GM12875 (cell line): ENCODE measurements at regions not wholly inside any gene's neighbourhood (a gene's known extent, or its start where the extent isn't known, plus 50 kb on each side); places are given as distances from the start of the nearest gene placed in this dataset.

Source experiments
- H3K4me3 ChIP-seq: one replicate; pipeline ENCODE4 v1.5.1; 2011; ENCODE audit warnings: low read depth, low read length, control low read depth
- CTCF ChIP-seq: IDR thresholded peaks from 2 replicates; pipeline ENCODE4 v1.5.1; 2011; ENCODE audit warnings: low read depth, mild to moderate bottlenecking, control low read depth, inconsistent platforms, low read length, moderate library complexity, borderline replicate concordance; ENCODE audit not compliant: insufficient read depth

GRCh38 chr11:120004723-120005122 is 133.2 kb downstream of the TRIM29 start:
- TF ChIP-seq CTCF: no peak
- no peak overlapping the region for H3K4me3 ChIP-seq

DNA sequence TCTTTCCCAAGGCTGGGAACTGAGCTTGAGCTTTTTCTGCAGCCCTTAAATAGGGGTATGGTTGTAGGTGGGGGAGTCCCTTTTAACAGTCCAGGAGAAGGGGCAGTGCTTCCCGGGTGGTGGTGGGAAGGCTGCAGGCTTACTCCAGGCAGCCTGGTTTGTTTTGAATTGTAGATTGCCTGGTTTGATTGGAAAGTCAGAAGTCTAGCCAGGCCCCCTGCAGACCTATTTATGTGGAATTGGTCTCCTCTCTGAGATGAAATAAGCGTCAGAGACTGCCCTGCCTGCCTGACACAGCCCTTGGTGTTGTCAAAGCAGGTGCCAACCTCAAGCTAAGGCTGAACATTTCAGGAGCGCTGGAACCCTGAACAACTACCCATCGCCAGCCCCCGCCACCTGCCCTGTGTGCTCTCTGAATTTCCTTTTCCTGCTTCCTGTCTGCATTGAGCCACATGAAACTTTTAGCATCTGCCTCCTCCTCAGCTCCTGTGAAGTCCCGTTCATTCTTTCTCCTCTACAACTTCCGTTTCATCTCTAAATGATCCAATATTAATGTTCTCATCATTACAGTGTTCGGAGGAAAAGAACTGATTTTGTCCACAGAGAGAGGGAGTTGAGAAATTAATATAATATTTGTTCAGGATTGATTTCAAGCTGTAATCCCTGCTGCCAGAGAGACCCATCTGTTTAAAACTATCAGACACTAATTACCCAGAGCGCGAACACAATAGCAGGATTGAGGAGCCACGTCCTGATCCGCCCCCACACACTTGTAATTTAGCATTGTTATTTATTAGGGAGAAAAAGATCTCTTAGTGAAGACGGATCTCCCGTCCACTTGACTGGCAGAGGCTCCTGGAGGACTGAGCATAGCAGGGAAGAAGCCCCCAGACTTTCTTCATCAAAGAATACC is 136.5 kb downstream of the TRIM29 start:
- no peak for TF ChIP-seq CTCF
- no peak overlapping the region for H3K4me3 ChIP-seq

DNA sequence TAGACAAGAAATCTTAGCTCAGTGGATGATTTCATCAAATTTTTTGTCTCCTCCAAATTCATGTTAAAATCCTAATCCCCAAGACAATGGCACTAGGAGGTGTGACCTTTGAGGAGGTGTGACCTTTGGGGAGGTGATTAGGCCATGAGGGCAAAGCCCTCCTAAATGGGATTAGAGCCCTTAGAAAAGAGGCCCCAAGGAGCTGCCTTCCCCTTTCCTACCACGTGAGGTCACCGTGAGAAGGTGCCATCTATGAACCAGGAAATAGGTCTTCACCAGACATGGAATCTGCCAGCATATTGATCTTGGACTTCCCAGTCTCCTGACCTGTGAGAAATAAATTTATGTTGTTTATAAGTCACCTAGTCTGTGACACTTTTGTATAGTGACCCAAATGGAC is 138.7 kb downstream of the TRIM29 start:
- TF ChIP-seq CTCF: peak; percentile 27; the same call in 1 of the 2 replicates
- H3K4me3 ChIP-seq: no peak overlapping the region

GRCh38 chr11:119996556-119996955 is 141.4 kb downstream of the TRIM29 start:
- no peak overlapping the region for H3K4me3 ChIP-seq
- TF ChIP-seq CTCF: no peak

DNA sequence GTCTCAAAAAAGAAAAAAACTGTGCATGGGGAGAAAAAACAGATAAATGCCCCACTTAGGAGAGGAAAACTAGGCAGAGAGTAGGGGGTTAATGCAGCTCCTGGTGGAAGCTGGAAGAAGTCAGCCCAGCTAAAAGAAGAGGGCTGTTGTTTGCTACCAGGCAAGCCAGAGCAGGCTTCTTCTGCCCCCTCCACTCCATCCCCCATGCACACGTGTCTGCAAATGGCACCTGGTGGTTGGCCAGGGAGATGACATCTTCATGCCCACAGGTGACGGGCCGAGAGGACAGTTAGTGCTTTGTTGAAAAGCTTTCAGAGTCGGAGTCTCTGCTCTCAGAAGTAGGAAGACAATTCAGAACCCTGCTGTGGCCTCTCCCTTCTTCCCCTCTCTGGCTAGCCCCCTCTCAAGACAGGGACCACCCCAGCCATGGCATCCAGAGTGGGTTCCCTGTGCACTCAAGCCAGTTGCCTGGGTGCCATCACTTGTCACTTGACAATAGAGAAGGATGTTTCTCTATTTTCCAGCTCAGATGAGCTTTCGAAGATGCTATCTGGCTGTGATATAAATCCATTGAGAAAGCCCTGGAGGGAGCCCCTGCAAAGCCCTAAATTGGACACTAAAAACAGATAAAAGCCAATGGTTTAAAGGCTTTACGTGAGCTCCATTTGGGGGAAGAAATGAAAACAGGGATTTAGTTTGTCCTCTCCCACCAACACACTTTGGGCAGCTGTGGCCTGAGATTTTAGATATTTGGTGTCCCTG is 142.0 kb downstream of the TRIM29 start:
- no peak overlapping the region for H3K4me3 ChIP-seq
- no peak for TF ChIP-seq CTCF

DNA sequence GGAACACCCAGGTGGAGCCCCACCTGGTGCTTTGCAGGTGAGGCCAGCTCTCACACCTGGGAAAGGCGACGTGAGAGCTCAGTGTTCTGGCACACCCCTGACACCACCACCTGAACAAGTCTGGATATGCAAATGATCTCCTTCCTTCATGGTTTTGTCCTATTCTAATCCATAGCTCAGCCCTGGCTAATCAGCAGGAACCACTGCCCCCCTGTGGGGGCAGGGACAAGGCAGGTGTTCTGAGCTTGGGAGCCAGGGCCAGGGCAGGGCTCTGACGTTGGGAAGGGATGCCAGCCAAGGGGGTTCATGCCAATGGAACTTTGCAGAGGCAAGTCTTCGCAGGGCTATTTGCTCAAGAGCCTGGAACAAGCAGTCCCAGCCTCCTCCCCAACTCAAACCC is 144.2 kb downstream of the TRIM29 start:
- H3K4me3 ChIP-seq: no peak overlapping the region
- TF ChIP-seq CTCF: no peak
